HCT116 (cell line): ENCODE measurements at regions not wholly inside any gene's neighbourhood (a gene's known extent, or its start where the extent isn't known, plus 50 kb on each side); places are given as distances from the start of the nearest gene placed in this dataset.

Source experiments
- ATAC-seq: fragments of 200-7000 bp; cut with Tn5 transposase; 2 replicates; pipeline ENCODE4 v1.9.1; 2020; ENCODE audit warnings: mild to moderate bottlenecking, moderate library complexity
- BruUV-seq: library from RNA; stranded (reverse); fragments of 400-500 nt; replicated peaks from 2 replicates; lab custom pipeline; 2021; lab: Mats Ljungman, UMichigan
- CTCF ChIA-PET: fragments of 300-600 bp; sonication (Branson Sonifier 250); formaldehyde crosslinking; loops from one replicate; lab custom pipeline; 2021; ENCODE audit warnings: antibody characterized with exemption; lab: Charles Lee
- POLR2A ChIA-PET: fragments of 300-600, 350-600 bp; sonication (Branson Sonifier 250); formaldehyde crosslinking; loops from one replicate; lab custom pipeline; 2021; ENCODE audit warnings: antibody characterized with exemption; lab: Charles Lee
- RAD21 ChIA-PET, 2 experiments: fragments of 300-600 bp; sonication (Branson Sonifier 250); formaldehyde crosslinking; loops; one replicate each; lab custom pipeline; 2023; ENCODE audit warnings: low total read pairs in 2 of 2; ENCODE audit not compliant: uncharacterized antibody in 2 of 2, unreplicated experiment in 2 of 2, low non-redundant PET in 1 of 2; lab: Charles Lee
- DNase-seq: peaks from one replicate; pipeline ENCODE4 v3.0.0-alpha.2; 2010; ENCODE audit warnings: low read depth, low spot score
- H2AFZ ChIP-seq: fragments of 200-600 bp; shearing (Covaris generic), sonication (generic); 2 replicates; pipeline ENCODE4 v1.6.1; 2017; ENCODE audit warnings: low read depth, mixed run types, mixed read lengths, antibody characterized with exemption, low read length; ENCODE audit not compliant: poor library complexity, severe bottlenecking
- H3K27ac ChIP-seq: 2 replicates; pipeline ENCODE4 v1.5.1; 2012; ENCODE audit warnings: low read depth, low read length
- H3K27me3 ChIP-seq: fragments of 200-600 bp; sonication (generic); 2 replicates; pipeline ENCODE4 v1.6.1; 2016; ENCODE audit warnings: mixed run types, low read length, mixed read lengths; ENCODE audit not compliant: insufficient read depth
- H3K36me3 ChIP-seq, 2 experiments: fragments of 200-500 bp in 1 of 2; fragments of 200-600 bp in 1 of 2; sonication (Bioruptor generic) in 1 of 2; sonication (generic) in 1 of 2; 2 replicates each; pipeline versions ENCODE4 v1.5.1 to v1.6.1; 2014 to 2016; ENCODE audit warnings: low read length in 2 of 2, inconsistent platforms in 1 of 2, mixed read lengths in 1 of 2, mixed run types in 1 of 2; ENCODE audit not compliant: insufficient read depth in 2 of 2, control insufficient read depth in 1 of 2
- H3K4me1 ChIP-seq, 2 experiments: fragments of 200-600 bp in 1 of 2; sonication (generic) in 1 of 2; 2 replicates each; pipeline versions ENCODE4 v1.5.1 to v1.6.1; 2012 to 2017; ENCODE audit warnings: low read length in 2 of 2, inconsistent platforms in 1 of 2, mild to moderate bottlenecking in 1 of 2, mixed read lengths in 1 of 2, mixed run types in 1 of 2, moderate library complexity in 1 of 2; ENCODE audit not compliant: insufficient read depth in 2 of 2, control insufficient read depth in 1 of 2
- H3K4me2 ChIP-seq: fragments of 200-600 bp; sonication (generic); 2 replicates; pipeline ENCODE4 v1.6.1; 2017; ENCODE audit warnings: mixed run types, low read length, mixed read lengths
- H3K4me3 ChIP-seq, 2 experiments: fragments of 200-600 bp in 1 of 2; sonication (generic) in 1 of 2; replicated peaks in 1 of 2; 2 replicates each; pipeline ENCODE4 v1.5.1; 2011 to 2016; ENCODE audit warnings: low read length in 2 of 2, control low read depth in 1 of 2, low read depth in 1 of 2, mild to moderate bottlenecking in 1 of 2, mixed read lengths in 1 of 2, mixed run types in 1 of 2
- H3K79me2 ChIP-seq: fragments of 200-600 bp; sonication (generic); 2 replicates; pipeline ENCODE4 v1.6.1; 2017; ENCODE audit warnings: mild to moderate bottlenecking, mixed run types, low read length, moderate library complexity, mixed read lengths; ENCODE audit not compliant: insufficient read depth
- H3K9ac ChIP-seq: fragments of 200-600 bp; sonication (generic); 2 replicates; pipeline ENCODE4 v1.6.1; 2016; ENCODE audit warnings: low read length, mixed read lengths
- H3K9me2 ChIP-seq: fragments of 200-600 bp; sonication (generic), shearing (Covaris generic); 2 replicates; pipeline ENCODE4 v1.6.1; 2017; ENCODE audit warnings: mixed run types, mild to moderate bottlenecking, moderate library complexity; ENCODE audit not compliant: insufficient read depth
- H3K9me3 ChIP-seq, 2 experiments: fragments of 200-500 bp in 1 of 2; fragments of 200-600 bp in 1 of 2; sonication (Bioruptor generic) in 1 of 2; sonication (generic) in 1 of 2; 2 replicates each; pipeline ENCODE4 v1.6.1; 2014 to 2017; ENCODE audit warnings: low read length in 2 of 2, mixed read lengths in 2 of 2, inconsistent platforms in 1 of 2, low read depth in 1 of 2, mild to moderate bottlenecking in 1 of 2, mixed run types in 1 of 2, moderate library complexity in 1 of 2; ENCODE audit not compliant: control insufficient read depth in 1 of 2, insufficient read depth in 1 of 2
- H4K20me1 ChIP-seq: fragments of 200-600 bp; sonication (generic), shearing (Covaris generic); 2 replicates; pipeline ENCODE4 v1.6.1; 2017; ENCODE audit warnings: mixed run types, mild to moderate bottlenecking, moderate library complexity; ENCODE audit not compliant: insufficient read depth
- CBX3 ChIP-seq: IDR thresholded peaks from 2 replicates; pipeline ENCODE4 v1.6.1; 2012; ENCODE audit warnings: low read depth
- CEBPB ChIP-seq: IDR thresholded peaks from 2 replicates; pipeline ENCODE4 v1.6.1; 2012; ENCODE audit warnings: low read depth
- EGR1 ChIP-seq: IDR thresholded peaks from 2 replicates; pipeline ENCODE4 v1.6.1; 2012; ENCODE audit warnings: low read depth
- EZH2phosphoT487 ChIP-seq: fragments of 200-600 bp; IDR thresholded peaks from 2 replicates; pipeline ENCODE4 v1.6.1; 2018; ENCODE audit warnings: antibody characterized with exemption, borderline replicate concordance
- FOSL1 ChIP-seq: IDR thresholded peaks from 2 replicates; pipeline ENCODE4 v1.6.1; 2012; ENCODE audit warnings: low read depth
- POLR2A ChIP-seq: IDR thresholded peaks from 2 replicates; pipeline ENCODE4 v1.7.0; 2011; ENCODE audit warnings: borderline replicate concordance; ENCODE audit not compliant: insufficient read depth, insufficient read length; ENCODE audit errors: extremely low read depth
- RAD21 ChIP-seq: IDR thresholded peaks from 2 replicates; pipeline ENCODE4 v1.6.1; 2012; ENCODE audit warnings: low read depth, mild to moderate bottlenecking
- SIN3A ChIP-seq: IDR thresholded peaks from 2 replicates; pipeline ENCODE4 v1.6.1; 2012; ENCODE audit warnings: low read depth
- TCF7L2 ChIP-seq: IDR thresholded peaks from 2 replicates; pipeline ENCODE4 v1.7.0; 2011; ENCODE audit warnings: borderline replicate concordance, inconsistent platforms; ENCODE audit not compliant: insufficient read depth, insufficient read length; ENCODE audit errors: extremely low read depth
- YY1 ChIP-seq: IDR thresholded peaks from 2 replicates; pipeline ENCODE4 v1.6.1; 2011; ENCODE audit warnings: low read length, low read depth, moderate library complexity, mild to moderate bottlenecking; ENCODE audit not compliant: insufficient replicate concordance; ENCODE audit errors: extremely low read depth
- ZNF274 ChIP-seq: fragments of 200-500 bp; sonication (Bioruptor generic); IDR thresholded peaks from 2 replicates; pipeline ENCODE4 v1.6.1; 2014; ENCODE audit warnings: mild to moderate bottlenecking, low read depth, low read length, inconsistent platforms
- intact Hi-C: fragments of 100-400 bp; cut with micrococcal nuclease; formaldehyde crosslinking; loops from 2 replicates; pipeline ENCODE4 v1.10.0; 2022
- TF ChIP-seq, protein P1 (sequence below), 3 experiments: fragments of 200-600 bp in 1 of 3; sonication (generic) in 1 of 3; IDR thresholded peaks in 2 of 3; conservative IDR thresholded peaks in 1 of 3; 2 replicates each; pipeline ENCODE4 v1.5.1; 2012 to 2017; ENCODE audit warnings: low read depth in 2 of 3, low read length in 2 of 3, antibody characterized with exemption in 1 of 3, borderline replicate concordance in 1 of 3, control low read depth in 1 of 3, mild to moderate bottlenecking in 1 of 3, mixed read lengths in 1 of 3, mixed run types in 1 of 3, moderate library complexity in 1 of 3; ENCODE audit not compliant: insufficient read depth in 1 of 3
- TF ChIP-seq, protein P2 (sequence below): IDR thresholded peaks from 2 replicates; pipeline ENCODE4 v1.6.1; 2012
- TF ChIP-seq, protein P3 (sequence below): IDR thresholded peaks from 2 replicates; pipeline ENCODE4 v1.6.1; 2012

DNA sequence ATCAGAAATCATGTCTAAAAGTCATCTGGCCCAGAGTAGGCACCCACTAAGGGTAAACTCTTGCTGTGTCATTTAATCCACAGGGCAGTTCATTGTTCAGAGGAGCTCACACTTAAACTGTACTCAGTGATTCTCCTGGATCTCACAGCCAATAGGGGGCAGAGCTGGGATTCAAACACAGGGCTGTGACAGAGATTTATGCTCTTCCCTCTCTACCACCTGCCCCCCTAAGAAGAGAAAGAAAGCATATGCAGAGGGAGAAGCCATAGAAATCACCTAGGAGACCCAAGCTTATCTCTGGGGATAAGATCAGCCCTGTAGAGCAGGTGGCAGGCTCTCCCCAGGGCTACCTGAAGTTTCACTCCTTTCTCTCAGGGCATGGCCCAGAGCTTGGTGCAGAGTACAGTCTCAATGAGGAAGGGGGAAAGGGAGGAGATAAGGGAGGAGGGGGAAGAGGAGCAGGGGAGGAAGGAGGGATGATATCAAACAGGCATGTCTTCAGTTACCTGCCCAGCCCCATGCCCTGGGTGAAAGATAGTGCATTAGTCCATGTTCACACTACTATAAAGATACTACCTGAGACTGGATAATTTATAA lies 51.8 kb upstream of the ADPGK start:
- intact Hi-C loops, result no loop called here
- Histone ChIP-seq H2AFZ (no peak overlapping the region), H3K4me2 (no peak overlapping the region), H3K36me3 (no peaks in the 10 kb centered on the region), H3K79me2 (no peaks in the 10 kb centered on the region), H3K4me3 (no peak overlapping the region), H3K4me1 (no peaks in the 10 kb centered on the region), H3K9me2 (no peaks in the 10 kb centered on the region), H3K27ac (no peak overlapping the region), H3K9ac (no peak overlapping the region), H4K20me1 (no peaks in the 10 kb centered on the region), H3K9me3 (no peaks in the 10 kb centered on the region), H3K27me3 (peaks cover 18% of the 10 kb centered on the region; the same call in 1 of the 2 replicates)
- CTCF ChIA-PET, result interaction anchor here (0.6 to 1.2 kb wide), 3 partner anchors 97 to 430 kb away, joined by 3 read pairs; no protein-coding TSS in a partner anchor
- RAD21 ChIA-PET, result no interaction called here
- POLR2A ChIA-PET, result no interaction called here
- peak; percentile 49 for TF ChIP-seq RAD21
- TF ChIP-seq, protein P1, sequence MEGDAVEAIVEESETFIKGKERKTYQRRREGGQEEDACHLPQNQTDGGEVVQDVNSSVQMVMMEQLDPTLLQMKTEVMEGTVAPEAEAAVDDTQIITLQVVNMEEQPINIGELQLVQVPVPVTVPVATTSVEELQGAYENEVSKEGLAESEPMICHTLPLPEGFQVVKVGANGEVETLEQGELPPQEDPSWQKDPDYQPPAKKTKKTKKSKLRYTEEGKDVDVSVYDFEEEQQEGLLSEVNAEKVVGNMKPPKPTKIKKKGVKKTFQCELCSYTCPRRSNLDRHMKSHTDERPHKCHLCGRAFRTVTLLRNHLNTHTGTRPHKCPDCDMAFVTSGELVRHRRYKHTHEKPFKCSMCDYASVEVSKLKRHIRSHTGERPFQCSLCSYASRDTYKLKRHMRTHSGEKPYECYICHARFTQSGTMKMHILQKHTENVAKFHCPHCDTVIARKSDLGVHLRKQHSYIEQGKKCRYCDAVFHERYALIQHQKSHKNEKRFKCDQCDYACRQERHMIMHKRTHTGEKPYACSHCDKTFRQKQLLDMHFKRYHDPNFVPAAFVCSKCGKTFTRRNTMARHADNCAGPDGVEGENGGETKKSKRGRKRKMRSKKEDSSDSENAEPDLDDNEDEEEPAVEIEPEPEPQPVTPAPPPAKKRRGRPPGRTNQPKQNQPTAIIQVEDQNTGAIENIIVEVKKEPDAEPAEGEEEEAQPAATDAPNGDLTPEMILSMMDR (IDR thresholded peaks at IDR 0.05 in 2 of 3, conservative IDR thresholded peaks at IDR 0.05 in 1 of 3; ENCODE audit: borderline replicate concordance in 1 of 3, insufficient read depth in 1 of 3, low read depth in 2 of 3, low read length in 2 of 3), result peak; percentile 27 to 58 (median 54); a peak in 5 of 6 replicates
- TF ChIP-seq, protein P2, sequence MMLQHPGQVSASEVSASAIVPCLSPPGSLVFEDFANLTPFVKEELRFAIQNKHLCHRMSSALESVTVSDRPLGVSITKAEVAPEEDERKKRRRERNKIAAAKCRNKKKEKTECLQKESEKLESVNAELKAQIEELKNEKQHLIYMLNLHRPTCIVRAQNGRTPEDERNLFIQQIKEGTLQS, result no peak
- DNase-seq (peak; percentile 13), ATAC-seq (peak; percentile 87)
- no TSS peak for BruUV-seq

DNA sequence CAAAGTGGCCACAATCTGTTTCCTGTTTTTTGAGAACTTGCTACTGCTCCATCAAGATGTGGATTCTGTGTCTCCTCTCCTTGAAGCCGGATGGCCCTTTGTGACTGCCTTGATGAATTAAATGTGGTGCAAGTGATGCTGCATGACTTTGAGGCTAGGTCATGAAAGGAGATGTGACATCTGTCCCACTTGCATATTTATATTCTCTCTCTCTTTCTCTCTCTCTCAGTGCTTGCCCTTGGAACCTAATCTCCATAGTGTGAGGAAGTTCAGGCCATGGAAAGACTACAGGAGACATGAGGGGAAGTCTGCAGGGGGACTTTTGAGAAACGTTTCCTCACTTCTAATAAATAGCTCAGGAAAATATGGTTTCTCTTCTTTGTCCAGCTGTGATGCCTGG lies 50.0 kb upstream of the ADPGK start:
- no peak for DNase-seq
- H3K9ac ChIP-seq, result no peak overlapping the region
- TF ChIP-seq, protein P1 (IDR thresholded peaks at IDR 0.05 in 2 of 3, conservative IDR thresholded peaks at IDR 0.05 in 1 of 3; ENCODE audit: borderline replicate concordance in 1 of 3, insufficient read depth in 1 of 3, low read depth in 2 of 3, low read length in 2 of 3), result no peak
- no peak for TF ChIP-seq SIN3A
- TF ChIP-seq, protein P3, sequence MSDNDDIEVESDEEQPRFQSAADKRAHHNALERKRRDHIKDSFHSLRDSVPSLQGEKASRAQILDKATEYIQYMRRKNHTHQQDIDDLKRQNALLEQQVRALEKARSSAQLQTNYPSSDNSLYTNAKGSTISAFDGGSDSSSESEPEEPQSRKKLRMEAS, result no peak
- TF ChIP-seq YY1, result no peak
- no peak for TF ChIP-seq CBX3
- TF ChIP-seq EGR1, result no peak
- no peak for TF ChIP-seq EZH2phosphoT487
- TF ChIP-seq FOSL1, result no peak
- TF ChIP-seq ZNF274, result no peak
- TF ChIP-seq, protein P2, result no peak
- no peak for TF ChIP-seq CEBPB
- no peak for TF ChIP-seq POLR2A
- no peak for TF ChIP-seq TCF7L2

More for the DNA sequence above, 50.0 kb upstream of the ADPGK start:
- ChIA-PET POLR2A (no interaction called here), CTCF (no interaction called here), RAD21 (no interaction called here)
- Histone ChIP-seq H3K79me2 (no peaks in the 10 kb centered on the region), H3K27ac (no peak overlapping the region), H3K36me3 (no peaks in the 10 kb centered on the region), H2AFZ (no peak overlapping the region), H4K20me1 (no peaks in the 10 kb centered on the region), H3K9me2 (no peaks in the 10 kb centered on the region), H3K4me3 (no peak overlapping the region), H3K4me2 (no peak overlapping the region), H3K27me3 (peaks cover 18% of the 10 kb centered on the region; the same call in 1 of the 2 replicates), H3K9me3 (no peaks in the 10 kb centered on the region), H3K4me1 (no peaks in the 10 kb centered on the region)
- BruUV-seq, result no TSS peak
- intact Hi-C loops, result no loop called here
- no peak for ATAC-seq
